ENCODE measurements at regions not wholly inside any gene's neighbourhood (a gene's known extent, or its start where the extent isn't known, plus 50 kb on each side); places are given as distances from the start of the nearest gene placed in this dataset.

- no peak for DNase-seq
- Histone ChIP-seq H2BK5ac (ENCODE audit: low read length) (no peak overlapping the region), H4K5ac (ENCODE audit: low read length) (no peak overlapping the region), H3K36me3 (ENCODE audit: control insufficient read depth, insufficient read depth, low read length) (no peaks in the 10 kb centered on the region), H3K79me2 (ENCODE audit: control insufficient read depth, insufficient read depth, low read length) (no peaks in the 10 kb centered on the region), H3K27me3 (ENCODE audit: insufficient read depth, low read length, poor library complexity) (no peaks in the 10 kb centered on the region), H2AK5ac (ENCODE audit: low read length) (no peak overlapping the region), H3K79me1 (ENCODE audit: low read length) (no peaks in the 10 kb centered on the region), H3K27ac (ENCODE audit: low read depth, low read length) (no peak overlapping the region), H3K4me1 (ENCODE audit: control insufficient read depth, low read depth, low read length) (no peaks in the 10 kb centered on the region), H3K23ac (ENCODE audit: low read length) (no peak overlapping the region), H3K4me2 (ENCODE audit: low read length) (no peak overlapping the region), H3K56ac (ENCODE audit: low read length) (no peak overlapping the region), H3K4ac (ENCODE audit: low read depth, low read length) (no peak overlapping the region), H3K9ac (ENCODE audit: low read length) (no peak overlapping the region), H3K18ac (ENCODE audit: low read length) (no peak overlapping the region), H2BK15ac (replicated peaks; ENCODE audit: low read depth) (no peak overlapping the region), H4K8ac (ENCODE audit: low read depth, low read length) (no peak overlapping the region), H2BK120ac (ENCODE audit: low read depth, low read length) (no peak overlapping the region), H3K4me3 (ENCODE audit: low read length) (no peak overlapping the region)
- WGBS (ENCODE audit: extremely low coverage, insufficient coverage, low lambda C conversion rate) = no CpG with 5 or more reads among the region's 3 CpGs
Measured at GRCh38 chr6:139659196-139659595, 284.7 kb upstream of the CITED2 start.

DNA sequence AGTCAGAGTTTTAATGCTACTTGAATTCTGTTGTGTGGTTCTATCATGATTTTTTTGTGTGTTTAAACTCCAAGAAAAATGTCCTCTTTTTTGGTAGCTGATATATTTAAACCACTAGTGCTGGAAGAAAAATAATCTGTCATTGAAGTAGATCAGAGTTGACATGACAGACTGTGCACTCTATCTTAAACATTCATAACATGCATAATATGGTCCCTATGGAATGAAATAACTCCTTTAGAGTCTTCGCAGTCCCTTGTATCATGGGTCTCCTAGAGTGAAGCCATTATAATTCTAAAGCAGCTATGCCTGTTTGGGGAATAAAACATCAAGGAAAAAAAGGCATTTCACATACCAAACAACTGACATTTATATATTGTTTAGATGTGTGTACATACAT is 282.7 kb upstream of the CITED2 start:
- Histone ChIP-seq H3K79me1 (ENCODE audit: low read length) (no peaks in the 10 kb centered on the region), H3K18ac (ENCODE audit: low read length) (no peak overlapping the region), H3K4ac (ENCODE audit: low read depth, low read length) (no peak overlapping the region), H3K4me2 (ENCODE audit: low read length) (no peak overlapping the region), H3K4me1 (ENCODE audit: control insufficient read depth, low read depth, low read length) (no peaks in the 10 kb centered on the region), H4K5ac (ENCODE audit: low read length) (no peak overlapping the region), H4K8ac (ENCODE audit: low read depth, low read length) (no peak overlapping the region), H2BK15ac (replicated peaks; ENCODE audit: low read depth) (no peak overlapping the region), H3K9ac (ENCODE audit: low read length) (no peak overlapping the region), H3K79me2 (ENCODE audit: control insufficient read depth, insufficient read depth, low read length) (no peaks in the 10 kb centered on the region), H2BK120ac (ENCODE audit: low read depth, low read length) (no peak overlapping the region), H3K4me3 (ENCODE audit: low read length) (no peak overlapping the region), H3K27ac (ENCODE audit: low read depth, low read length) (no peak overlapping the region), H3K56ac (ENCODE audit: low read length) (no peak overlapping the region), H2AK5ac (ENCODE audit: low read length) (no peak overlapping the region), H3K27me3 (ENCODE audit: insufficient read depth, low read length, poor library complexity) (no peaks in the 10 kb centered on the region), H3K36me3 (ENCODE audit: control insufficient read depth, insufficient read depth, low read length) (no peaks in the 10 kb centered on the region), H3K23ac (ENCODE audit: low read length) (no peak overlapping the region), H2BK5ac (ENCODE audit: low read length) (no peak overlapping the region)
- DNase-seq = no peak
- WGBS (ENCODE audit: extremely low coverage, insufficient coverage, low lambda C conversion rate) = no CpG with 5 or more reads among the region's 1 CpG

DNA sequence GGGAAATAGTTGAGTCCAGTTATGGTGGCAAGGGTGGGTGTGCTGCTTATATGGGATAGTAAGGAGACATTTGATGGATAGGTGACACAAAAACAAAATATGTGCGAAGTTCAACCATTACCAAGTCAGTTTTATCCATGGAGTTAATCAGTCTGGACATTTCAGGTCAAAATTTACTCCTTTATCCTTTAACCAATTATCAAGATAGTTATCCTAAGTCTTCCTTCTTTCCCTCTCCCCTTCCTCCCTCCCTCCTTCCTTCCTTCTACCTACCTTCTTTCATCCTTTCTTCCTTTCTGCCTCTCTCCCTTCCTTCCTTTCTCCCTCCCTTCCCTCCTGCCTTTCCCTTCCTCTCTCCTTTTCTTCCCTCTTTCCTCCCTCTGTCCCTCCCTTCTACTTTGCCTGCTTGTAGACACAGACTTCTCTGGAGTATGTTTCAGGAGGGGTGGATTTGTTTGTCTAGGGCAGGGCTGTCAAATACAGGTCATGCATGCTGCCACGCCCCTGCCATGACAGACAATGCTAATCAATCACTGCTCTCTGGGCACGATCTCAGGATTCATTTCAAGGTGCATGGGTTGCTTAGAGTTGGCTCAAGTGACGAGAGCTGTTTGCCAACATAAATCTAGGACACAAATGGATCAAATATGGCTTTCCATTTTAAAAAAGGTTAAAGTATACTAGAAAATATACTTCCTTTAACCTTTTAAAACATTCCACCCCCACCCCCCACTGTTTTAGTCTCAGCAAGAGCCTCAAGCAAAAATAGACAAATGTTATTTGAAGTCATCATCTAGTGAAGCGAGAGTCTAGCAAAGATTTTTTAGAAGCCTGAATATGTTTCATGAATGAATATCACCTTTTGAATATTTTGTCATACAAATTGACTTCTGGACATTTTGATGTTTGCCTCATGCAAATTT is 281.6 kb upstream of the CITED2 start:
- Histone ChIP-seq H2AK5ac (ENCODE audit: low read length) (no peak overlapping the region), H2BK5ac (ENCODE audit: low read length) (no peak overlapping the region), H3K56ac (ENCODE audit: low read length) (no peak overlapping the region), H2BK120ac (ENCODE audit: low read depth, low read length) (no peak overlapping the region), H3K4me2 (ENCODE audit: low read length) (no peak overlapping the region), H4K8ac (ENCODE audit: low read depth, low read length) (no peak overlapping the region), H4K5ac (ENCODE audit: low read length) (no peak overlapping the region), H3K27me3 (ENCODE audit: insufficient read depth, low read length, poor library complexity) (no peaks in the 10 kb centered on the region), H3K18ac (ENCODE audit: low read length) (no peak overlapping the region), H3K27ac (ENCODE audit: low read depth, low read length) (no peak overlapping the region), H3K4ac (ENCODE audit: low read depth, low read length) (no peak overlapping the region), H3K9ac (ENCODE audit: low read length) (no peak overlapping the region), H2BK15ac (replicated peaks; ENCODE audit: low read depth) (no peak overlapping the region), H3K23ac (ENCODE audit: low read length) (no peak overlapping the region), H3K4me1 (ENCODE audit: control insufficient read depth, low read depth, low read length) (no peaks in the 10 kb centered on the region), H3K79me2 (ENCODE audit: control insufficient read depth, insufficient read depth, low read length) (no peaks in the 10 kb centered on the region), H3K4me3 (ENCODE audit: low read length) (no peak overlapping the region), H3K79me1 (ENCODE audit: low read length) (no peaks in the 10 kb centered on the region), H3K36me3 (ENCODE audit: control insufficient read depth, insufficient read depth, low read length) (no peaks in the 10 kb centered on the region)
- DNase-seq = no peak
- WGBS (ENCODE audit: extremely low coverage, insufficient coverage, low lambda C conversion rate) = no CpG with 5 or more reads among the region's 5 CpGs

DNA sequence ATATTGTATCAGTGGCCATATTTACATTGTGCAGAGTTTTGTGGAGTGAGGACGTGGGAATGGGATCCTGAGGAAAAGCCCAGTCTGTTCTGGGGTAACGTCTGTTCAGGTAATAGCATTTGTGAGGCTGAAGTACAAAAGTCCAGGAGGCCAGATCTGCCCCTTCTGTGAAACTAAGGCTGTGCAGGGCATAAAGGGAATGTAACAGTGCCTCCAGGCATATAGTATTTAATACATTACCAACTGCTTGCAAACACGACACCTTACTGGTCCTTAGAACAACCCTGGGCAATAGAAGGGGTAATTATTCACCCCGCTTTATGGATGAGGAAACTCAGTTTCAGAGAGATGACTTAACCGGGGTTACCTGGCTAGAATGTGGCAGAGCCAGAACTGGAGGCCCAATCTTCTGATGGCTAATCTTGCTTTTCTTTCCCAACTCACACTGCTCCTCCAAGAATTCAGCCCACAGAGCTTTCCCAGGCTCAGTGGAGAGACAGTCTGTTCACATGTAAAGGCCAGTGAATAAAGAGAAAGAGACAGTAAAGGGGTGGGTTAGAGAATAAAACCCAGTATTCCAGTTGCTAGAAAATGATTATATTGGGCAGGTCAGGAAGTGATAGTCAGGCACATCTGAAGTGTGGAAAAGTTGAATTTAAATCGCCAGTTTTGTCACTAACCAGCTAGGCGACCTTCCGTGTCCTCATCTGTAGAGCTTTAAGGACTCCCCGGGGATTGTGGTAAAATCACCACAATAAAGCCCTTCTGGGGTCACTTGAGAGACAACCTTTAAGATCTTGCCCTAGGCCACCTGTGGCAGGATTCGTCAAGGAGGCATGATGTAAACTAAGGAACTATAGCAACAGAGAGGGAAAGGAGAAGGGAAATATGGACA is 280.7 kb upstream of the CITED2 start:
- Histone ChIP-seq H4K5ac (ENCODE audit: low read length) (no peak overlapping the region), H3K79me2 (ENCODE audit: control insufficient read depth, insufficient read depth, low read length) (no peaks in the 10 kb centered on the region), H2BK5ac (ENCODE audit: low read length) (no peak overlapping the region), H3K56ac (ENCODE audit: low read length) (no peak overlapping the region), H3K27me3 (ENCODE audit: insufficient read depth, low read length, poor library complexity) (no peaks in the 10 kb centered on the region), H4K8ac (ENCODE audit: low read depth, low read length) (no peak overlapping the region), H2BK15ac (replicated peaks; ENCODE audit: low read depth) (no peak overlapping the region), H3K23ac (ENCODE audit: low read length) (no peak overlapping the region), H3K27ac (ENCODE audit: low read depth, low read length) (no peak overlapping the region), H3K4me2 (ENCODE audit: low read length) (no peak overlapping the region), H3K4ac (ENCODE audit: low read depth, low read length) (no peak overlapping the region), H3K79me1 (ENCODE audit: low read length) (no peaks in the 10 kb centered on the region), H3K36me3 (ENCODE audit: control insufficient read depth, insufficient read depth, low read length) (no peaks in the 10 kb centered on the region), H3K4me1 (ENCODE audit: control insufficient read depth, low read depth, low read length) (no peaks in the 10 kb centered on the region), H3K4me3 (ENCODE audit: low read length) (no peak overlapping the region), H2AK5ac (ENCODE audit: low read length) (no peak overlapping the region), H3K9ac (ENCODE audit: low read length) (no peak overlapping the region), H3K18ac (ENCODE audit: low read length) (no peak overlapping the region), H2BK120ac (ENCODE audit: low read depth, low read length) (no peak overlapping the region)
- peak; percentile 29 for DNase-seq
- WGBS (ENCODE audit: extremely low coverage, insufficient coverage, low lambda C conversion rate) = no CpG with 5 or more reads among the region's 10 CpGs

DNA sequence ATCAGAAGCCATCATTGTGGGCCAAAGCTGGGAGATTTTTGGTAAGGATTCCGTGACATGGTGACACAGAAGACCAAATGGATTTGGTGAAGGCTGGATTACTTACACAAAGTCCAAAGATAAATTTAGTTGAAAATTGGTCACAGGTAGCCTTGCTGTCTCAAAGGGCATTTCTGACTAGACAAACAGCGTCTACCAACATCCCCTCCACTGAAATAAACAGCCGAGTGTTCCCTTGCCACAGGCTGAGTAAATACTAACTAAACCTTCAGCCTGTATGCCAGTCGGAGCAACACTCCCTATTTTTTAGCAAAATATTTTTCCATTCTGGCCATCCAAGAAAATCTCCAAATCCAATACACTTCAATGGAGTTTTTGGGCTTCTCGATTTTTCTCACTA is 279.9 kb upstream of the CITED2 start:
- Histone ChIP-seq H3K9ac (ENCODE audit: low read length) (no peak overlapping the region), H2BK120ac (ENCODE audit: low read depth, low read length) (no peak overlapping the region), H3K4ac (ENCODE audit: low read depth, low read length) (no peak overlapping the region), H3K27ac (ENCODE audit: low read depth, low read length) (no peak overlapping the region), H3K4me1 (ENCODE audit: control insufficient read depth, low read depth, low read length) (no peaks in the 10 kb centered on the region), H3K18ac (ENCODE audit: low read length) (no peak overlapping the region), H3K79me1 (ENCODE audit: low read length) (no peaks in the 10 kb centered on the region), H3K23ac (ENCODE audit: low read length) (no peak overlapping the region), H3K36me3 (ENCODE audit: control insufficient read depth, insufficient read depth, low read length) (no peaks in the 10 kb centered on the region), H3K56ac (ENCODE audit: low read length) (no peak overlapping the region), H2BK5ac (ENCODE audit: low read length) (no peak overlapping the region), H3K27me3 (ENCODE audit: insufficient read depth, low read length, poor library complexity) (no peaks in the 10 kb centered on the region), H4K8ac (ENCODE audit: low read depth, low read length) (no peak overlapping the region), H2BK15ac (replicated peaks; ENCODE audit: low read depth) (no peak overlapping the region), H3K4me3 (ENCODE audit: low read length) (no peak overlapping the region), H2AK5ac (ENCODE audit: low read length) (no peak overlapping the region), H4K5ac (ENCODE audit: low read length) (no peak overlapping the region), H3K4me2 (ENCODE audit: low read length) (no peak overlapping the region), H3K79me2 (ENCODE audit: control insufficient read depth, insufficient read depth, low read length) (no peaks in the 10 kb centered on the region)
- DNase-seq = no peak
- no CpG with 5 or more reads among the region's 5 CpGs for WGBS (ENCODE audit: extremely low coverage, insufficient coverage, low lambda C conversion rate)

All from mesendoderm (in vitro differentiated cells).